ENCODE measurements at regions not wholly inside any gene's neighbourhood (a gene's known extent, or its start where the extent isn't known, plus 50 kb on each side); places are given as distances from the start of the nearest gene placed in this dataset.

DNA sequence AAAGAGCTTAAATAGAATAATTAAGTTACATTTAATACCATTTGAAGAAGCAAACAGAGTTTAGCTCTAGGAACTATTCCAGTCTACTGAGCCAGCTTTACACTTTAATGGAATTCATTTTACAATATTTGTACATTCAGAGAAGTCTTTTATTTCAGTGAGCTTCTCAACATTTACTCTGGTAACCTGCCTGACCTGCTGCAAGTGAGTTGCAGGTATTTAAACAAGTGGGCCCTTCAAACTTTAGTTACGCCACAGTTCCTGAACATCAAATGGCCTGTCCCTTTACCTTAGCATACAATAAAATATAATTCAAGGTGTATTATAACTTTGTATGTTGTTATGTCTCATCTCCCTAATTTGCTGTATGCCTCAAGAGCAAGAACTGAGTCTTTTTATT, 121.6 kb upstream of the SEMA3C start:
- no peaks in the 10 kb centered on the region for H3K79me1 ChIP-seq (ENCODE audit: low read depth, low read length)
- CTCF ChIA-PET (ENCODE audit: partially characterized antibody): no interaction called here
- TF ChIP-seq CHD2 (IDR thresholded peaks at IDR 0.05; ENCODE audit: low read length) (no peak), RAD21 (IDR thresholded peaks at IDR 0.05 in 1 of 2, conservative IDR thresholded peaks at IDR 0.05 in 1 of 2; ENCODE audit: low read depth in 2 of 2, low read length in 2 of 2) (no peak), POLR2A (IDR thresholded peaks at IDR 0.05; ENCODE audit: control extremely low read depth in 1 of 2, low read depth in 2 of 2, low read length in 2 of 2) (no peak), JUND (IDR thresholded peaks at IDR 0.05; ENCODE audit: low read length) (no peak), SP4 (IDR thresholded peaks at IDR 0.05; ENCODE audit: low read length) (no peak), CHD1 (IDR thresholded peaks at IDR 0.05; ENCODE audit: low read depth, low read length) (no peak), CBX5 (IDR thresholded peaks at IDR 0.05; ENCODE audit: low read depth, low read length) (no peak), KDM1A (IDR thresholded peaks at IDR 0.05; ENCODE audit: borderline replicate concordance, low read length) (no peak), GABPA (IDR thresholded peaks at IDR 0.05; ENCODE audit: borderline replicate concordance, insufficient read depth, low read length) (no peak), RXRA (IDR thresholded peaks at IDR 0.05; ENCODE audit: insufficient read depth, low read depth, low read length) (no peak), KDM5A (IDR thresholded peaks at IDR 0.05; ENCODE audit: low read length) (no peak), BRCA1 (IDR thresholded peaks at IDR 0.05; ENCODE audit: low read depth, low read length) (no peak), EP300 (IDR thresholded peaks at IDR 0.05; ENCODE audit: borderline replicate concordance in 1 of 2, low read depth in 2 of 2, low read length in 2 of 2) (no peak), POU5F1 (IDR thresholded peaks at IDR 0.05; ENCODE audit: low read depth, low read length) (no peak), SRF (IDR thresholded peaks at IDR 0.05; ENCODE audit: low read depth, low read length) (no peak)
- TF ChIP-seq, protein P1, sequence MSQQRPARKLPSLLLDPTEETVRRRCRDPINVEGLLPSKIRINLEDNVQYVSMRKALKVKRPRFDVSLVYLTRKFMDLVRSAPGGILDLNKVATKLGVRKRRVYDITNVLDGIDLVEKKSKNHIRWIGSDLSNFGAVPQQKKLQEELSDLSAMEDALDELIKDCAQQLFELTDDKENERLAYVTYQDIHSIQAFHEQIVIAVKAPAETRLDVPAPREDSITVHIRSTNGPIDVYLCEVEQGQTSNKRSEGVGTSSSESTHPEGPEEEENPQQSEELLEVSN (IDR thresholded peaks at IDR 0.05): no peak

More for the DNA sequence above, 121.6 kb upstream of the SEMA3C start:
- H3K56ac ChIP-seq (replicated peaks; ENCODE audit: insufficient read length, low read depth, low read length): no peak overlapping the region
- FAIRE-seq: no peak
- H2BK12ac ChIP-seq (ENCODE audit: low read depth, low read length): no peak overlapping the region
- H3K14ac ChIP-seq (ENCODE audit: insufficient read length): no peak overlapping the region
- no peak overlapping the region for H2BK5ac ChIP-seq (ENCODE audit: low read depth, low read length)
- WGBS, 2 experiments (ENCODE audit: extremely low coverage in 1 of 2, insufficient coverage in 1 of 2, insufficient read length in 1 of 2, insufficient replicate concordance in 2 of 2, low coverage in 1 of 2, low lambda C conversion rate in 2 of 2, missing lambda C conversion rate in 1 of 2): 100% methylated on average over 1 of the region's 1 CpG; no CpG with 5 or more reads in 1 of the 2 experiments
- no peaks in the 10 kb centered on the region for H3K4me1 ChIP-seq (replicated peaks in 1 of 4; ENCODE audit: control insufficient read depth in 3 of 4, insufficient read depth in 4 of 4, low read length in 3 of 4)
- no peak overlapping the region for H3K23ac ChIP-seq (ENCODE audit: insufficient read length)
- no peak for DNase-seq (ENCODE audit: low read depth in 1 of 2, low spot score in 2 of 2)
- no peak overlapping the region for H3K4me3 ChIP-seq (ENCODE audit: extremely low read depth in 1 of 4, insufficient read depth in 2 of 4, low read depth in 3 of 4, low read length in 4 of 4)
- H2BK15ac ChIP-seq (ENCODE audit: low read length): no peak overlapping the region
- no peak overlapping the region for H2AFZ ChIP-seq (ENCODE audit: low read length)
- H4K8ac ChIP-seq (ENCODE audit: extremely low read depth, insufficient read depth, low read length): no peak overlapping the region
- H3K18ac ChIP-seq (ENCODE audit: extremely low read depth, low read length): no peak overlapping the region
- H4K20me1 ChIP-seq (replicated peaks in 1 of 2; ENCODE audit: control insufficient read depth in 1 of 2, insufficient read depth in 2 of 2, low read length in 2 of 2): no peaks in the 10 kb centered on the region
- H3K9me3 ChIP-seq (ENCODE audit: insufficient read depth in 2 of 2, low read depth in 1 of 2, low read length in 1 of 2): no peaks in the 10 kb centered on the region
- no peak overlapping the region for H4K5ac ChIP-seq (ENCODE audit: insufficient read length, low read depth, low read length)
- H3K9ac ChIP-seq (replicated peaks in 1 of 4; ENCODE audit: extremely low read depth in 1 of 4, low read depth in 3 of 4, low read length in 3 of 4): no peak overlapping the region
- H2BK20ac ChIP-seq (ENCODE audit: low read length): no peak overlapping the region
- no peaks in the 10 kb centered on the region for H3K23me2 ChIP-seq (ENCODE audit: low read depth, low read length)
- H2BK120ac ChIP-seq (replicated peaks; ENCODE audit: low read depth, low read length): no peak overlapping the region
- H3K27ac ChIP-seq (ENCODE audit: low read depth, low read length): no peak overlapping the region
- no peaks in the 10 kb centered on the region for H3K36me3 ChIP-seq (ENCODE audit: control insufficient read depth in 2 of 4, insufficient read depth in 4 of 4, low read length in 3 of 4)
- H3K4ac ChIP-seq (replicated peaks; ENCODE audit: insufficient read length, low read depth, low read length): no peak overlapping the region
- no peak overlapping the region for H3K4me2 ChIP-seq (ENCODE audit: insufficient read depth in 1 of 2, low read depth in 2 of 2, low read length in 2 of 2)
- POLR2A ChIA-PET (ENCODE audit: partially characterized antibody): no interaction called here
- no peaks in the 10 kb centered on the region for H3K79me2 ChIP-seq (ENCODE audit: control insufficient read depth in 1 of 2, insufficient read depth in 2 of 2, low read length in 2 of 2)
- H4K91ac ChIP-seq (replicated peaks; ENCODE audit: insufficient read length, low read length): no peak overlapping the region
- H2AK5ac ChIP-seq (ENCODE audit: low read depth, low read length): no peak overlapping the region
- H3K27me3 ChIP-seq (replicated peaks in 1 of 4; ENCODE audit: control insufficient read depth in 3 of 4, extremely low read depth in 1 of 4, insufficient read depth in 3 of 4, low read length in 3 of 4): no peaks in the 10 kb centered on the region
